ENCODE measurements at regions not wholly inside any gene's neighbourhood (a gene's known extent, or its start where the extent isn't known, plus 50 kb on each side); places are given as distances from the start of the nearest gene placed in this dataset.

DNA sequence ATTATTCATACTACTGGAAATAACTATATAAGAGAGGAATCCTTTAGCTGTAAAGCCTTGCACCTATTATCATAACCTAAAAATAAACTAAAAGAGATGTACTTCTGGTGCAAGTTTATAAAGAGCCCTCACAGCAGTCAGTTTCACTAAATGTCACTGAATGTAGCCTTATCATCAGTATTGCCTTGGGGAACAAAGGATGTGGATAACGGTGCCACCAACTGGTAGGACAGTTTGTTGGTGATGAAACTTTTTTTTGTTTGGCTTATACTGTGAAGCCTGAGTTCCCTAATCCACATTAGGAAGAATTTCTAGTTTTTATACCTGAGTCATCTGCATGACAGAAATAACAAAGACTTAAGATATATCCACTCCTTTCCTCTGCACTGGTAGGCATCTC lies 117.9 kb upstream of the COL1A2 start:
- Histone ChIP-seq H3K4me1 (ENCODE audit: control insufficient read depth in 2 of 2, insufficient read depth in 2 of 2, low read length in 2 of 2) (no peaks in the 10 kb centered on the region), H3K4me3 (ENCODE audit: low read length in 2 of 2) (no peak overlapping the region), H3K36me3 (ENCODE audit: control insufficient read depth in 2 of 2, insufficient read depth in 2 of 2, low read length in 1 of 2) (no peaks in the 10 kb centered on the region), H3K27ac (ENCODE audit: low read depth in 1 of 2, low read length in 1 of 2) (no peak overlapping the region), H3K27me3 (ENCODE audit: control insufficient read depth in 2 of 2, insufficient read depth in 1 of 2, low read length in 1 of 2) (no peaks in the 10 kb centered on the region), H3K9me3 (ENCODE audit: control insufficient read depth in 2 of 2, insufficient read depth in 1 of 2, low read length in 1 of 2) (no peaks in the 10 kb centered on the region)
- DNase-seq (ENCODE audit: low read depth in 6 of 9, low spot score in 9 of 9): peak in 3 of 9 donors; percentile 6 to 28 (median 11)
- 1% methylated on average over 1 of the region's 1 CpG for WGBS

DNA sequence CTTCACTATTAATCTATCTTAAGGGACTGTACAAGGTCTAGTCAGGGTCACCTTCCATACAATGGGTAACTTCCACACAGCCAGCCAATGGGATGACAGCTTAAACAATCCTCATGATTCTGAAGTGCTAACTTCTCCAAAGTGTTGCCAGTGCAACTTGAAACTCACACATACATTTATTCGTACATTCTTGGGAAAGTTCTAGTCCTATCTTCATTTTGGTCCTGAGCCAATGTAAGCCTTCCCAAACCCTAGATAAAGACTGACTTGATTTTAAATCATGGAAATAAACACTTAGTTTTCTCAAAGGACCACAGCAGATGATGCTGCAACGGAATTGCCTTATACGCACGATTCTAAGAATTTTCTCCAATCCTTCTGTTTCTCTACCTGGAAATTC lies 117.5 kb upstream of the COL1A2 start:
- 95% methylated on average over 4 of the region's 4 CpGs for WGBS
- Histone ChIP-seq H3K9me3 (ENCODE audit: control insufficient read depth in 2 of 2, insufficient read depth in 1 of 2, low read length in 1 of 2) (no peaks in the 10 kb centered on the region), H3K36me3 (ENCODE audit: control insufficient read depth in 2 of 2, insufficient read depth in 2 of 2, low read length in 1 of 2) (no peaks in the 10 kb centered on the region), H3K4me3 (ENCODE audit: low read length in 2 of 2) (no peak overlapping the region), H3K27ac (ENCODE audit: low read depth in 1 of 2, low read length in 1 of 2) (no peak overlapping the region), H3K27me3 (ENCODE audit: control insufficient read depth in 2 of 2, insufficient read depth in 1 of 2, low read length in 1 of 2) (peaks cover 0 to 2% of the 10 kb centered on the region in 2 donors), H3K4me1 (ENCODE audit: control insufficient read depth in 2 of 2, insufficient read depth in 2 of 2, low read length in 2 of 2) (no peaks in the 10 kb centered on the region)
- DNase-seq (ENCODE audit: low read depth in 6 of 9, low spot score in 9 of 9): no peak

DNA sequence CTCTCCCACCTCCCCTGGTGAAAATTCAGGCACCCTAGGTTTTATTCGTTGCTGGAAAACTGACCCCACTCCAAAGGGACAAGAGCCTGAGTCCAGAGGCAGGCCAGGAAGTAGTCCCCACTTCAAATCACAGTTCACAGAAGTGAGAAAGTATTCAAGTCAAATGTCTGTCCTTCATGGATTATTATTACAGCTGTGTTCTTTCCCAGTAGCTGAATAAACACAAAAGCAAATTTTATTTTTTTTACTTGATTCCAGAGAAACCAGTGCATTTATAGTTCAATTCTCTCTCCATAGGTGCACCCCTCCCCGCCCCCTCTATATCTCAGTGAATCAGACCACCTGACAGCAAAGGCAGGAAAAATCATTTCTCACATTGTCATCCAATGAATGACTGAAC lies 113.8 kb upstream of the COL1A2 start:
- no peak overlapping the region for H3K4me3 ChIP-seq (ENCODE audit: low read length in 2 of 2)
- H3K9me3 ChIP-seq (ENCODE audit: control insufficient read depth in 2 of 2, insufficient read depth in 1 of 2, low read length in 1 of 2): no peaks in the 10 kb centered on the region
- H3K27me3 ChIP-seq (ENCODE audit: control insufficient read depth in 2 of 2, insufficient read depth in 1 of 2, low read length in 1 of 2): peaks cover 0 to 2% of the 10 kb centered on the region in 2 donors
- H3K36me3 ChIP-seq (ENCODE audit: control insufficient read depth in 2 of 2, insufficient read depth in 2 of 2, low read length in 1 of 2): no peaks in the 10 kb centered on the region
- DNase-seq (ENCODE audit: low read depth in 6 of 9, low spot score in 9 of 9): no peak
- WGBS: 82% methylated on average over 2 of the region's 2 CpGs
- no peak overlapping the region for H3K27ac ChIP-seq (ENCODE audit: low read depth in 1 of 2, low read length in 1 of 2)
- no peaks in the 10 kb centered on the region for H3K4me1 ChIP-seq (ENCODE audit: control insufficient read depth in 2 of 2, insufficient read depth in 2 of 2, low read length in 2 of 2)

DNA sequence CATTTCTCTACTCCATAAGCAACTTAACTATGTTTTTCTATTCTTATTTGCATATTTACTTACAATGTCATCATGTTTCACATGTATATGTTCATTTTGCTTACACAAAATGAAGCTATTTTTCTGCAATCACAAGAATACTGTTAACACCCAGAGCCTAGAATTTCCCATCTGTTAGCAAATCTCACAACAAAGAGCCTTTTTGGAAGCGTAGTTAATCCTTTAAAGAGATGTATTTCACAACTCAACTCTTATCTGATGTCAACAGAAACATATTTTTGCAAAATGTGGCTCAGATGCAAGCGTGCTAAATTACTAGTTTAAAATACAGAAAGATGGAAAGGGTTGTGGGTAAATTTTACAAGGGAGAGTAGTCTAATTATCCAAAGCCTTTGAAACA lies 110.6 kb upstream of the COL1A2 start:
- Histone ChIP-seq H3K4me1 (ENCODE audit: control insufficient read depth in 2 of 2, insufficient read depth in 2 of 2, low read length in 2 of 2) (no peaks in the 10 kb centered on the region), H3K4me3 (ENCODE audit: low read length in 2 of 2) (no peak overlapping the region), H3K36me3 (ENCODE audit: control insufficient read depth in 2 of 2, insufficient read depth in 2 of 2, low read length in 1 of 2) (no peaks in the 10 kb centered on the region), H3K9me3 (ENCODE audit: control insufficient read depth in 2 of 2, insufficient read depth in 1 of 2, low read length in 1 of 2) (no peaks in the 10 kb centered on the region), H3K27ac (ENCODE audit: low read depth in 1 of 2, low read length in 1 of 2) (no peak overlapping the region), H3K27me3 (ENCODE audit: control insufficient read depth in 2 of 2, insufficient read depth in 1 of 2, low read length in 1 of 2) (peaks cover 0 to 2% of the 10 kb centered on the region in 2 donors)
- 81% methylated on average over 2 of the region's 2 CpGs for WGBS
- DNase-seq (ENCODE audit: low read depth in 6 of 9, low spot score in 9 of 9): no peak

DNA sequence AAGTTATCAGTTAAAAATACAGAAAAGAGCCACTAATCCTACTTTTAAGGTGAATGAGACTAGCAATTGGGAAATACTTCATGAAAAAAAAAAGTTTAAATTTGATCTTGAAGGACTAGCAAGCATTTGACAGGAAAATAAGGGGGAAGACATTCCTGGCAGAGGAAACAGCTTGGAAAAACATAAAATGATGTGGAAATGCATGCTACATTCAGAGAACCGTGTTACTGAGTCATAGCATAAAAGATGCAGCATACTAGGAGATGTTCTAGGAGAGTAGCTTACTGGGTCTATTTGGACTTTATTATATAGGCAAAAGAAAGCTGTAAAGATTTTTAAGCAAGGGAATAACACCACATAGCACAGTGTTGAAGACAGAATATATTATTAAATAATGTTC lies 108.6 kb upstream of the COL1A2 start:
- Histone ChIP-seq H3K4me1 (ENCODE audit: control insufficient read depth in 2 of 2, insufficient read depth in 2 of 2, low read length in 2 of 2) (no peaks in the 10 kb centered on the region), H3K9me3 (ENCODE audit: control insufficient read depth in 2 of 2, insufficient read depth in 1 of 2, low read length in 1 of 2) (no peaks in the 10 kb centered on the region), H3K36me3 (ENCODE audit: control insufficient read depth in 2 of 2, insufficient read depth in 2 of 2, low read length in 1 of 2) (no peaks in the 10 kb centered on the region), H3K27me3 (ENCODE audit: control insufficient read depth in 2 of 2, insufficient read depth in 1 of 2, low read length in 1 of 2) (peaks cover 0 to 2% of the 10 kb centered on the region in 2 donors), H3K4me3 (ENCODE audit: low read length in 2 of 2) (no peak overlapping the region), H3K27ac (ENCODE audit: low read depth in 1 of 2, low read length in 1 of 2) (no peak overlapping the region)
- DNase-seq (ENCODE audit: low read depth in 6 of 9, low spot score in 9 of 9): no peak
- WGBS: 88% methylated on average over 1 of the region's 1 CpG

DNA sequence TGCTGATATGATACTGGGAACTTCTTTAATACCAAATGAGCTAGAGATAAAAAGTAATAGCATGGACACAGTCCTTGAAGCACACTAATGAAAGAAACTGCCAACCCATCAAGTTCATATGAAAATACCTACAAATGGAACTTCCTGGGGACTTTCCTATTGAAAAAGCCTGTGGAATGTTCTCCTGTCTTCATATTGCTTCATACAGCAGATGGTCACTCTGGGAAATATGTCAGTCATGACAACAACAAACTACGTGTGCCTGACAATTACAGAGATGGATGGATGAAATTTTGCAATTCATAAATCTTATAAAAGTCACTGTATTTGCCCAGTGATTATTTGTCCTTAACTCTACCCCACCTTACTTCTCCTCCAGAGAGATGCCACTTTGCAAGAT lies 106.6 kb upstream of the COL1A2 start:
- no peak overlapping the region for H3K4me3 ChIP-seq (ENCODE audit: low read length in 2 of 2)
- no peak overlapping the region for H3K27ac ChIP-seq (ENCODE audit: low read depth in 1 of 2, low read length in 1 of 2)
- WGBS: 92% methylated on average over 1 of the region's 1 CpG
- no peaks in the 10 kb centered on the region for H3K36me3 ChIP-seq (ENCODE audit: control insufficient read depth in 2 of 2, insufficient read depth in 2 of 2, low read length in 1 of 2)
- H3K4me1 ChIP-seq (ENCODE audit: control insufficient read depth in 2 of 2, insufficient read depth in 2 of 2, low read length in 2 of 2): no peaks in the 10 kb centered on the region
- no peaks in the 10 kb centered on the region for H3K27me3 ChIP-seq (ENCODE audit: control insufficient read depth in 2 of 2, insufficient read depth in 1 of 2, low read length in 1 of 2)
- no peaks in the 10 kb centered on the region for H3K9me3 ChIP-seq (ENCODE audit: control insufficient read depth in 2 of 2, insufficient read depth in 1 of 2, low read length in 1 of 2)
- no peak for DNase-seq (ENCODE audit: low read depth in 6 of 9, low spot score in 9 of 9)

DNA sequence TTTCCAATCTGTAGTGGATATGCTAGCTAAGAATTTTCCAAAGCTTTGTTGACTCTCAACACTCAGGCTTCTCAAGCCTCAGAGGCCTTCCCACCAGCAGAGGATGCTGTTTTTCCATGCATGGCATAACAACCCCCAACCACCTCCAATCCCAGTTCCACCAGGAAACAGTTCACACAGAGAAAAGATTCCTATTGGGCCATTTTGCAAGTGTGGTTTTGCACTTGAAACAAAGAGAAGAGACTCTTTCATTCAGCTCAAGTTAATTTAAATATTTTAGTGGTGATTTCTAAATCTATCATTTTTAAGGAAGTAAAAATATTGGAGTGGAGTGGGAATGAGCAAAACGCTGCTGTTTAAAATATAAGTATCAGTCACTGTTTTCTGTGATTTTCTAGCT lies 105.6 kb upstream of the COL1A2 start:
- no peaks in the 10 kb centered on the region for H3K4me1 ChIP-seq (ENCODE audit: control insufficient read depth in 2 of 2, insufficient read depth in 2 of 2, low read length in 2 of 2)
- WGBS: 51% methylated on average over 1 of the region's 1 CpG

DNA sequence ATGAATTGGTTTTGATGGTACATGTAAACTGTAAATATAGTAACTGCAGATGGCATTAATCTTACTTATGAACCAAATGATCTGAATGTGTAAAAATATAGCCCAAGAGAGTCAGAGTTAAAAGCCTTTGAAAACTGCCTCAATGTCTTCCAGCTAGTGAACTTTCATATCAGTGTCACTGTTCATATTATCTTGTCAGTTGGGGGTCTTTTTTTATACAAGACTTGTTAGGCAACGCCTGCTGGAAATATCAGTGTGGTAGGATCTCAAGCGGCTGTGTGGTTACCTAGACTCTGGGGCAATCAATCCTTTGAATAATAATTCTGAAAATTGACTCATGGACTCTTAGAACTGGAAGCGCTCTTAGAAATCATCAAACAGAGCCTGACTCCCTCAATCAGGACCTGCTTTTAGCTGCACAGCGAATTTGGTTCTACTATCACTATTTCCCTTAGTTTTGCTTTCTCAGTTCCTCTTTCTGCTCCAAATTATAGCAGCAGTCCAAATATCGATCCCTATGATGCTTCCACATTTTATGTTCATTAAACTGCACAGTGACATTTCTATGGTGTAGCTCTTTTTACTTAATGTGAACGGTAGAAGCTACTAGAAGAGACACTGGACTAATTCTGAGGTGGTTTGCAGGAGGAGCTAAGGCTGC lies 100.1 kb upstream of the COL1A2 start:
- 80% methylated on average over 6 of the region's 6 CpGs for WGBS
- H3K4me3 ChIP-seq (ENCODE audit: low read length in 2 of 2): no peak overlapping the region

More for the DNA sequence above, 105.6 kb upstream of the COL1A2 start:
- Histone ChIP-seq H3K9me3 (ENCODE audit: control insufficient read depth in 2 of 2, insufficient read depth in 1 of 2, low read length in 1 of 2) (no peaks in the 10 kb centered on the region), H3K27me3 (ENCODE audit: control insufficient read depth in 2 of 2, insufficient read depth in 1 of 2, low read length in 1 of 2) (no peaks in the 10 kb centered on the region), H3K36me3 (ENCODE audit: control insufficient read depth in 2 of 2, insufficient read depth in 2 of 2, low read length in 1 of 2) (no peaks in the 10 kb centered on the region), H3K27ac (ENCODE audit: low read depth in 1 of 2, low read length in 1 of 2) (no peak overlapping the region), H3K4me3 (ENCODE audit: low read length in 2 of 2) (no peak overlapping the region)
- DNase-seq (ENCODE audit: low read depth in 6 of 9, low spot score in 9 of 9): peak in 3 of 9 donors; percentile 6 to 38 (median 22)

DNA sequence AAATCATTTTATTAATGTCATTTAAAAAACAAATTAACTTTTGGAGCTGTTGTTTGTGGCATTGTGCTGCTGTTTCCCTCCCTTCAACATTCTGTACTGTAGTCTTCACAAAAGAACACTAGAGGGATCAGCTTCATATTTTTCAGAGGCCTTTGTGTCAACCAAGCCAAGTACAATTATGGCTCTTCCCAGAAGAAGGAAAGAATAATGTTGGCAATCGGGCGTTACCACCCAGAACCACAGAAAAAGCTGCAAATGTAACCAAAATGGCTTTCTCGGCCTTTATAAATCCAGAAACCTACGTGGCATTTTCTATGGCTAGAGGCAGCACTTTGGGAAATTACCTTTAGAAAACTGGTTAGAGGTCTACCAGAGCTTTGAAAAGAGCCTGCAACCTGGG lies 98.8 kb upstream of the COL1A2 start:
- no peak overlapping the region for H3K4me3 ChIP-seq (ENCODE audit: low read length in 2 of 2)
- DNase-seq (ENCODE audit: low read depth in 6 of 9, low spot score in 9 of 9): no peak
- H3K4me1 ChIP-seq (ENCODE audit: control insufficient read depth in 2 of 2, insufficient read depth in 2 of 2, low read length in 2 of 2): no peaks in the 10 kb centered on the region
- H3K27me3 ChIP-seq (ENCODE audit: control insufficient read depth in 2 of 2, insufficient read depth in 1 of 2, low read length in 1 of 2): no peaks in the 10 kb centered on the region
- 91% methylated on average over 4 of the region's 4 CpGs for WGBS
- H3K36me3 ChIP-seq (ENCODE audit: control insufficient read depth in 2 of 2, insufficient read depth in 2 of 2, low read length in 1 of 2): no peaks in the 10 kb centered on the region
- H3K27ac ChIP-seq (ENCODE audit: low read depth in 1 of 2, low read length in 1 of 2): no peak overlapping the region
- no peaks in the 10 kb centered on the region for H3K9me3 ChIP-seq (ENCODE audit: control insufficient read depth in 2 of 2, insufficient read depth in 1 of 2, low read length in 1 of 2)

More for the DNA sequence above, 100.1 kb upstream of the COL1A2 start:
- no peaks in the 10 kb centered on the region for H3K9me3 ChIP-seq (ENCODE audit: control insufficient read depth in 2 of 2, insufficient read depth in 1 of 2, low read length in 1 of 2)
- no peaks in the 10 kb centered on the region for H3K36me3 ChIP-seq (ENCODE audit: control insufficient read depth in 2 of 2, insufficient read depth in 2 of 2, low read length in 1 of 2)
- DNase-seq (ENCODE audit: low read depth in 6 of 9, low spot score in 9 of 9): no peak
- no peaks in the 10 kb centered on the region for H3K4me1 ChIP-seq (ENCODE audit: control insufficient read depth in 2 of 2, insufficient read depth in 2 of 2, low read length in 2 of 2)
- H3K27ac ChIP-seq (ENCODE audit: low read depth in 1 of 2, low read length in 1 of 2): no peak overlapping the region
- no peaks in the 10 kb centered on the region for H3K27me3 ChIP-seq (ENCODE audit: control insufficient read depth in 2 of 2, insufficient read depth in 1 of 2, low read length in 1 of 2)

All from thymus (tissue), 11 donors.